ENCODE measurements at regions not wholly inside any gene's neighbourhood (a gene's known extent, or its start where the extent isn't known, plus 50 kb on each side); places are given as distances from the start of the nearest gene placed in this dataset.

- no peaks in the 10 kb centered on the region for H3K4me1 ChIP-seq (ENCODE audit: control insufficient read depth, insufficient read depth, low read length)
- no TSS peak for BruUV-seq (replicated peaks)
- no peak overlapping the region for H3K4me3 ChIP-seq
- ATAC-seq (no peak), DNase-seq (ENCODE audit: low read depth, low spot score) (no peak), FAIRE-seq (no peak)
- intact Hi-C loops (cut with micrococcal nuclease; ENCODE audit: unreplicated experiment) = no loop called here
- ChIA-PET CTCF (interaction anchor here (0.6 kb wide), 1 partner anchor 43 kb away, joined by 3 read pairs; no protein-coding TSS in a partner anchor), RAD21 (ENCODE audit: unreplicated experiment) (interaction anchor here (1.0 kb wide), 1 partner anchor 718 kb away, joined by 3 read pairs; no protein-coding TSS in a partner anchor), POLR2A (no interaction called here), SMC1A (ENCODE audit: uncharacterized antibody, unreplicated experiment) (no interaction called here)
- H3K9ac ChIP-seq (ENCODE audit: control insufficient read depth, insufficient read depth, low read length) = no peak overlapping the region
- no peak overlapping the region for H3K27ac ChIP-seq (ENCODE audit: control insufficient read depth, insufficient read depth)
- H3K9me3 ChIP-seq (replicated peaks; ENCODE audit: control insufficient read depth, insufficient read depth, low read length) = no peaks in the 10 kb centered on the region
- no peaks in the 10 kb centered on the region for H3K36me3 ChIP-seq (ENCODE audit: control insufficient read depth in 2 of 2, insufficient read depth in 2 of 2, low read length in 1 of 2)
- no peak overlapping the region for H2AFZ ChIP-seq (ENCODE audit: control insufficient read depth, low read depth, low read length)
- in situ Hi-C loops (cut with MboI) = no loop called here
- WGBS (ENCODE audit: insufficient coverage, insufficient replicate concordance, low lambda C conversion rate, missing lambda C conversion rate) = 0% methylated on average over 2 of the region's 2 CpGs
- no peaks in the 10 kb centered on the region; a peak in 1 of 4 replicates for H3K27me3 ChIP-seq (replicated peaks in 1 of 2; ENCODE audit: control insufficient read depth in 2 of 2, insufficient read depth in 2 of 2, low read length in 1 of 2)
- no peak for TF ChIP-seq NFYB (IDR thresholded peaks at IDR 0.05; ENCODE audit: insufficient read depth, low read depth, low read length)
- no peak for TF ChIP-seq YBX1 (IDR thresholded peaks at IDR 0.05)
- no peak for TF ChIP-seq FOXM1 (IDR thresholded peaks at IDR 0.05; ENCODE audit: low read depth, low read length)
- no peak for TF ChIP-seq TARDBP (IDR thresholded peaks at IDR 0.05; ENCODE audit: borderline replicate concordance)
- TF ChIP-seq BCL11A (IDR thresholded peaks at IDR 0.05; ENCODE audit: low read depth, low read length) = no peak
- no peak for TF ChIP-seq REST (IDR thresholded peaks at IDR 0.05; ENCODE audit: low read depth, low read length)
- TF ChIP-seq, protein P1, sequence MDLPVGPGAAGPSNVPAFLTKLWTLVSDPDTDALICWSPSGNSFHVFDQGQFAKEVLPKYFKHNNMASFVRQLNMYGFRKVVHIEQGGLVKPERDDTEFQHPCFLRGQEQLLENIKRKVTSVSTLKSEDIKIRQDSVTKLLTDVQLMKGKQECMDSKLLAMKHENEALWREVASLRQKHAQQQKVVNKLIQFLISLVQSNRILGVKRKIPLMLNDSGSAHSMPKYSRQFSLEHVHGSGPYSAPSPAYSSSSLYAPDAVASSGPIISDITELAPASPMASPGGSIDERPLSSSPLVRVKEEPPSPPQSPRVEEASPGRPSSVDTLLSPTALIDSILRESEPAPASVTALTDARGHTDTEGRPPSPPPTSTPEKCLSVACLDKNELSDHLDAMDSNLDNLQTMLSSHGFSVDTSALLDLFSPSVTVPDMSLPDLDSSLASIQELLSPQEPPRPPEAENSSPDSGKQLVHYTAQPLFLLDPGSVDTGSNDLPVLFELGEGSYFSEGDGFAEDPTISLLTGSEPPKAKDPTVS (IDR thresholded peaks at IDR 0.05; ENCODE audit: low read depth, low read length) = no peak
- no peaks in the 10 kb centered on the region for H3K79me2 ChIP-seq (ENCODE audit: control insufficient read depth, insufficient read depth, low read length)
- no peak overlapping the region for H3K4me2 ChIP-seq (ENCODE audit: control insufficient read depth, insufficient read depth)
- H4K20me1 ChIP-seq (ENCODE audit: control insufficient read depth, insufficient read depth) = no peaks in the 10 kb centered on the region
These were observed 477.7 kb upstream of the C9orf72 start for GRCh38 chr9:28050941-28051340.
